ENCODE measurements at regions not wholly inside any gene's neighbourhood (a gene's known extent, or its start where the extent isn't known, plus 50 kb on each side); places are given as distances from the start of the nearest gene placed in this dataset.

DNA sequence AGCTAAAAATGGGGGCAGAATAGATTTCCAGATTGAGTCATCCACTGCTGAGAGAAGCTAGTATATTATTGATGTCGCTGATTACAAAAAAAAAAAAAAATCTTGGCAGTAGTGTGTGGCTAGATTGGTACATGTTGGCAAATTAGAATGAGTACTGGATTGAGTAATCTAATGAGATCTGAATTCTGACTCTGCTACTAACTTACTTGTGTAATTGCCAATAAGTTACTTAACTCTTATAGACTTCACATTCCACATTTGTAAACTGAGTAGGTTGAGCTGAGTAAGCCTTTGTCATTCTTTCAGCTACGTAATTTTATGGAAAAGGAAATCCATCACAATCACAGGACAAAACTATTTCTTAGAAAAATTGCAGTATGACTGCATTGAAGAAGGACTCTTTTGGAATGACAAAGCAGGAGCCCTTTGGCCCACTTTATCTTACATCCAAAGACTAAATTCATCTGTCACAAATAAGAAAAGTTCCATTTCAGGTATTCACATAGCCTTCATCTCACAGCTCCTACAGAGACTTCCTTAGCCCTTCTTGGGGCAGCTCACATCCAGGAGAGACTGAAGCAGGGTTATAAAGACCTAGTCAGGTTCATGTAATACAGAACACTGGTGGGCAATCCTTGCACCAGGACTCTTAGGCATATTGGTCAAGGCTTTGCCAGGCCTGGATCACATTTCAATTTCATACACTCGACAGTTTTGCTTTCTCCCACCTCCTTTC is 197.3 kb upstream of the CPNE8 start:
- no peak for DNase-seq (ENCODE audit: low spot score)
- Histone ChIP-seq H3K4me3 (ENCODE audit: low read depth in 1 of 3, low read length in 3 of 3) (no peak overlapping the region), H3K27ac (ENCODE audit: low read depth in 1 of 2, low read length in 2 of 2) (no peak overlapping the region), H3K27me3 (ENCODE audit: control insufficient read depth in 4 of 4, insufficient read depth in 4 of 4, low read length in 3 of 4) (no peaks in the 10 kb centered on the region), H3K4me1 (ENCODE audit: control insufficient read depth in 4 of 4, insufficient read depth in 4 of 4, low read length in 3 of 4) (peaks cover 0 to 12% (median 8%) of the 10 kb centered on the region in 4 donors), H3K9me3 (ENCODE audit: control insufficient read depth in 4 of 4, low read length in 3 of 4) (no peaks in the 10 kb centered on the region), H3K36me3 (ENCODE audit: control insufficient read depth in 4 of 4, insufficient read depth in 3 of 4, low read depth in 1 of 4, low read length in 3 of 4) (no peaks in the 10 kb centered on the region), H3K9ac (ENCODE audit: low read depth in 1 of 2, low read length in 2 of 2) (no peak overlapping the region)
- 64% methylated on average over 3 of the region's 3 CpGs for WGBS
- TF ChIP-seq TAF1 (conservative IDR thresholded peaks at IDR 0.05) (no peak), GABPA (IDR thresholded peaks at IDR 0.05 in 1 of 2, conservative IDR thresholded peaks at IDR 0.05 in 1 of 2) (no peak)
- TF ChIP-seq, protein P1, sequence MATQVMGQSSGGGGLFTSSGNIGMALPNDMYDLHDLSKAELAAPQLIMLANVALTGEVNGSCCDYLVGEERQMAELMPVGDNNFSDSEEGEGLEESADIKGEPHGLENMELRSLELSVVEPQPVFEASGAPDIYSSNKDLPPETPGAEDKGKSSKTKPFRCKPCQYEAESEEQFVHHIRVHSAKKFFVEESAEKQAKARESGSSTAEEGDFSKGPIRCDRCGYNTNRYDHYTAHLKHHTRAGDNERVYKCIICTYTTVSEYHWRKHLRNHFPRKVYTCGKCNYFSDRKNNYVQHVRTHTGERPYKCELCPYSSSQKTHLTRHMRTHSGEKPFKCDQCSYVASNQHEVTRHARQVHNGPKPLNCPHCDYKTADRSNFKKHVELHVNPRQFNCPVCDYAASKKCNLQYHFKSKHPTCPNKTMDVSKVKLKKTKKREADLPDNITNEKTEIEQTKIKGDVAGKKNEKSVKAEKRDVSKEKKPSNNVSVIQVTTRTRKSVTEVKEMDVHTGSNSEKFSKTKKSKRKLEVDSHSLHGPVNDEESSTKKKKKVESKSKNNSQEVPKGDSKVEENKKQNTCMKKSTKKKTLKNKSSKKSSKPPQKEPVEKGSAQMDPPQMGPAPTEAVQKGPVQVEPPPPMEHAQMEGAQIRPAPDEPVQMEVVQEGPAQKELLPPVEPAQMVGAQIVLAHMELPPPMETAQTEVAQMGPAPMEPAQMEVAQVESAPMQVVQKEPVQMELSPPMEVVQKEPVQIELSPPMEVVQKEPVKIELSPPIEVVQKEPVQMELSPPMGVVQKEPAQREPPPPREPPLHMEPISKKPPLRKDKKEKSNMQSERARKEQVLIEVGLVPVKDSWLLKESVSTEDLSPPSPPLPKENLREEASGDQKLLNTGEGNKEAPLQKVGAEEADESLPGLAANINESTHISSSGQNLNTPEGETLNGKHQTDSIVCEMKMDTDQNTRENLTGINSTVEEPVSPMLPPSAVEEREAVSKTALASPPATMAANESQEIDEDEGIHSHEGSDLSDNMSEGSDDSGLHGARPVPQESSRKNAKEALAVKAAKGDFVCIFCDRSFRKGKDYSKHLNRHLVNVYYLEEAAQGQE (IDR thresholded peaks at IDR 0.05): no peak

DNA sequence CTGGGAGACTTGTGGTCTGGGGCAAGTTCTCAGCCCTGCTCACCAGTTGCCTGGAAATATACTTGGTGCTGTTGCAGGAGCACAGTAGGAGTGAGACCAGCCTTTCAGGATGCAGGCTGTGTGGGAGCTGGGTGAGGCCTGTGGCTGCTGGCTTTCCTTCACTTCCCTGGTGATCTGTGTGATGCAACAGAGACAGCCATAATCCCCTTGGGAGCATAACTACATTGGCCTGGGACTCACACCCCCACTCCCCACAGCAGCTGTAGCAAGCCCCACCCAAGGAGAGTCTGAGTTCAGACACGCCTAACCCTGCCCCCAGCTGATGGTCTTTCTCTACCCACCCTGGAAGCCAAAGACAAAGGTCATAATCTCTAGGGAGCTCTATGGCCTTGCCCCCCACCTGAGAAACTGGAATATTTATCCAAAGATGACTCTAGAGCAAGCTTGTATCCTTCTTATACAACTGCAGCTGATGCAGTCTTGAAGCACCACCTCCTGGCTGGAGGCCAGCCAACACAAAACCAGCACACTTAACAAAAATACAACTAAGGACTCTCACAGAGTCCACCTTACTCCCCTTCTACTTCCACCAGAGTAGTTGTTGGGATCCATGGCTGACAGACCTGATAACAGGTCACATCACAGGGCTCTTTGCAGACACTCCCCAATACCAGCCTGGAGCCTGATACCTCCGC is 190.4 kb upstream of the CPNE8 start:
- DNase-seq (ENCODE audit: low spot score): no peak
- H3K9me3 ChIP-seq (ENCODE audit: control insufficient read depth in 4 of 4, low read length in 3 of 4): no peaks in the 10 kb centered on the region

DNA sequence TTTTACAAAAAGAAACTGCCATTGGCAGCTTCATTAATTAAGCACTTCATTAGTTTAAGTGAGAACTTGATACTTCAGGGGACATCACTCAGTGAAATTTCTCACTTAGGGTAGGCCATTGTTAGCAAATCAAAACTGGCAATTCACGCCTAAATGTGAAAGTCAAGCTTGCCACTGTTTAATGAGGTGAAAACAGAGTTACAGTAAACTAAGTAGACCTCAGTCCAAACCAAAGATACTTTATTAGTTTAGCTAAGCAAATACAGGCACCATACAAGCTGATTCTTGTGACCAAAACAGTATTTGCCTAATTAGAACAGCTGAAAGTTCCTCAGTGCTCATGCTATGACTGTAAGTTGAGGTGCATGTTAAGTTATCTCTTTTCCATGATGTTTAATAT is 176.5 kb upstream of the CPNE8 start:
- 91% methylated on average over 1 of the region's 1 CpG for WGBS
- no peaks in the 10 kb centered on the region for H3K9me3 ChIP-seq (ENCODE audit: control insufficient read depth in 4 of 4, low read length in 3 of 4)
- H3K4me1 ChIP-seq (ENCODE audit: control insufficient read depth in 4 of 4, insufficient read depth in 4 of 4, low read length in 3 of 4): no peaks in the 10 kb centered on the region
- peaks cover 0 to 4% (median 0%) of the 10 kb centered on the region in 4 donors for H3K27me3 ChIP-seq (ENCODE audit: control insufficient read depth in 4 of 4, insufficient read depth in 4 of 4, low read length in 3 of 4)
- H3K4me3 ChIP-seq (ENCODE audit: low read depth in 1 of 3, low read length in 3 of 3): no peak overlapping the region
- H3K36me3 ChIP-seq (ENCODE audit: control insufficient read depth in 4 of 4, insufficient read depth in 3 of 4, low read depth in 1 of 4, low read length in 3 of 4): no peaks in the 10 kb centered on the region
- no peak for DNase-seq (ENCODE audit: low spot score)
- H3K9ac ChIP-seq (ENCODE audit: low read depth in 1 of 2, low read length in 2 of 2): no peak overlapping the region
- no peak for TF ChIP-seq NR2F2 (IDR thresholded peaks at IDR 0.05)
- TF ChIP-seq, protein P1 (IDR thresholded peaks at IDR 0.05): no peak
- no peak for TF ChIP-seq RAD21 (IDR thresholded peaks at IDR 0.05)
- TF ChIP-seq JUND (IDR thresholded peaks at IDR 0.05): no peak
- TF ChIP-seq SP1 (IDR thresholded peaks at IDR 0.05): no peak
- no peak for TF ChIP-seq RXRA (IDR thresholded peaks at IDR 0.05)
- TF ChIP-seq, protein P2, sequence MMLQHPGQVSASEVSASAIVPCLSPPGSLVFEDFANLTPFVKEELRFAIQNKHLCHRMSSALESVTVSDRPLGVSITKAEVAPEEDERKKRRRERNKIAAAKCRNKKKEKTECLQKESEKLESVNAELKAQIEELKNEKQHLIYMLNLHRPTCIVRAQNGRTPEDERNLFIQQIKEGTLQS (IDR thresholded peaks at IDR 0.05): no peak
- TF ChIP-seq YY1 (IDR thresholded peaks at IDR 0.05): no peak
- no peak overlapping the region for H3K27ac ChIP-seq (ENCODE audit: low read depth in 1 of 2, low read length in 2 of 2)

More for the DNA sequence above, 190.4 kb upstream of the CPNE8 start:
- H3K4me3 ChIP-seq (ENCODE audit: low read depth in 1 of 3, low read length in 3 of 3): no peak overlapping the region
- H3K27ac ChIP-seq (ENCODE audit: low read depth in 1 of 2, low read length in 2 of 2): no peak overlapping the region
- peaks cover 0 to 4% (median 1%) of the 10 kb centered on the region in 4 donors for H3K27me3 ChIP-seq (ENCODE audit: control insufficient read depth in 4 of 4, insufficient read depth in 4 of 4, low read length in 3 of 4)
- no peak overlapping the region for H3K9ac ChIP-seq (ENCODE audit: low read depth in 1 of 2, low read length in 2 of 2)
- H3K4me1 ChIP-seq (ENCODE audit: control insufficient read depth in 4 of 4, insufficient read depth in 4 of 4, low read length in 3 of 4): no peaks in the 10 kb centered on the region
- TF ChIP-seq RXRA (IDR thresholded peaks at IDR 0.05) (no peak), GABPA (IDR thresholded peaks at IDR 0.05 in 1 of 2, conservative IDR thresholded peaks at IDR 0.05 in 1 of 2) (no peak)
- H3K36me3 ChIP-seq (ENCODE audit: control insufficient read depth in 4 of 4, insufficient read depth in 3 of 4, low read depth in 1 of 4, low read length in 3 of 4): no peaks in the 10 kb centered on the region
- WGBS: 83% methylated on average over 2 of the region's 2 CpGs

Data from liver (tissue), 7 donors.